D721Med (cell line): ENCODE measurements at regions not wholly inside any gene's neighbourhood (a gene's known extent, or its start where the extent isn't known, plus 50 kb on each side); places are given as distances from the start of the nearest gene placed in this dataset.

ENCODE experiments used
- DNase-seq: peaks from one replicate; pipeline ENCODE4 v3.0.0; 2011; ENCODE audit warnings: low spot score; ENCODE audit not compliant: insufficient read length
- FAIRE-seq: peaks from 2 replicates; lab custom pipeline; 2011; peaks lifted over from hg19 to GRCh38; lab: Jason Lieb, UNC
- TF ChIP-seq, protein P1 (sequence below): IDR thresholded peaks from 2 replicates; pipeline ENCODE4 v1.5.1; 2012; ENCODE audit warnings: mild to moderate bottlenecking, control low read depth; ENCODE audit not compliant: insufficient read depth; ENCODE audit errors: missing control alignments

DNA sequence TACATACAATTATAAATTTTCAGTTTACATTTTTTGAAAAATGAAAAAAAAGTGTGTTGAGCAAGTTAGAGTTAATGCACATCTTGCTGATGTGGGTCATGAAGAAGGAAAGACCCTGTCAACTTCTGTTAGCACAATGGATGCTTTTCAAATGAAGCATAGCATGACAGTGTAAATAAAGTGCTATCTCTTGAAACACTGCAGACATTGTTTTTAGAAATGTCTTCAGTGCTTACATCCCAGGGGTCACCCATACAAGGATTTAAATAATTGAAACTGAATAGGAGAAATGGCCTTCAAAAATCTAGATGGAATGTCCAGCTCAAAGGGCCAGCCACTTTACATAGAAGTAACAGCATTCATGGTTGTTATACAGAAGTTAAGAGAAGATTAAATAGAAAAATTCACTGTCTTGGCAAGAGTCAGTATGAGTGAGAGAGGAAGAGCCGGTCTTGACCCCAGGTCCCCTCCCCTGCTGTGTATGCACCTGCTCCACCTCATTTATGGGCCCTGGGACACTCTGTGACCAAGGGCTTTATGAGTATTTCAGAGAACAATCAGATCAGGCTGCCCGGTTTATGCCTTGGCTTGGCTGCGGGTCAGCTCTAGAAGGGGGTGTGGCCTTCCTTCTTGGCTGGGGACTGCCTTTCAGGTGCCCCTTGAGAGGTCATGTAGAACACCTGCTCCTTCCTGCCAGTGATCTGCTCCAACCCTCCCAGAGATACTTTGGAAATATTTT lies 237.7 kb upstream of the TMEM72 start:
- DNase-seq: no peak
- no peak for FAIRE-seq
- TF ChIP-seq, protein P1, sequence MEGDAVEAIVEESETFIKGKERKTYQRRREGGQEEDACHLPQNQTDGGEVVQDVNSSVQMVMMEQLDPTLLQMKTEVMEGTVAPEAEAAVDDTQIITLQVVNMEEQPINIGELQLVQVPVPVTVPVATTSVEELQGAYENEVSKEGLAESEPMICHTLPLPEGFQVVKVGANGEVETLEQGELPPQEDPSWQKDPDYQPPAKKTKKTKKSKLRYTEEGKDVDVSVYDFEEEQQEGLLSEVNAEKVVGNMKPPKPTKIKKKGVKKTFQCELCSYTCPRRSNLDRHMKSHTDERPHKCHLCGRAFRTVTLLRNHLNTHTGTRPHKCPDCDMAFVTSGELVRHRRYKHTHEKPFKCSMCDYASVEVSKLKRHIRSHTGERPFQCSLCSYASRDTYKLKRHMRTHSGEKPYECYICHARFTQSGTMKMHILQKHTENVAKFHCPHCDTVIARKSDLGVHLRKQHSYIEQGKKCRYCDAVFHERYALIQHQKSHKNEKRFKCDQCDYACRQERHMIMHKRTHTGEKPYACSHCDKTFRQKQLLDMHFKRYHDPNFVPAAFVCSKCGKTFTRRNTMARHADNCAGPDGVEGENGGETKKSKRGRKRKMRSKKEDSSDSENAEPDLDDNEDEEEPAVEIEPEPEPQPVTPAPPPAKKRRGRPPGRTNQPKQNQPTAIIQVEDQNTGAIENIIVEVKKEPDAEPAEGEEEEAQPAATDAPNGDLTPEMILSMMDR: no peak

GRCh38 chr10:44674536-44675386 lies 236.4 kb upstream of the TMEM72 start:
- DNase-seq (no peak), FAIRE-seq (no peak)
- TF ChIP-seq, protein P1: no peak

DNA sequence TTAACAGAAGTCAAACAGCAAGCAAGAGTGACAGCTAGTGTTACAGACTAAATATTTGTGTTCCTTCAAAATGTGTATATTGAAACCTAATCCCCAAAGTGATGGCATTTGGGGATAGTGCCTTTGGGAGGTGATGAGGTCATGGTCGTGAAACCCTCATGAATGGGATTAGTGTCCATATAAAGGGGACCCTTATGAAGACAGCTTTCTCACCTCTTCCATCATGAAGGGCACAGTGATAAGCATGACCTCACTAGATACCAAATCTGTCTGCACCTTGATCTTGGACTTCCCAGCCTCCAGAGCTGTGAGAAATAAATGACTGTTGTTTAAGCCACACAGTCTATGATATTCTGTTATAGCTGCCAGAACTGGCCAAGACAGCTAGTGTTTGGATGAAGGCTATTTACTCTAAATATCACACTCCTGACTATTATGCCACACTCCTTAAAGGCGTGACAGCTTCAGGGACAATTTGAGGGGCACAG lies 235.7 kb upstream of the TMEM72 start:
- TF ChIP-seq, protein P1: no peak
- DNase-seq (no peak), FAIRE-seq (no peak)

DNA sequence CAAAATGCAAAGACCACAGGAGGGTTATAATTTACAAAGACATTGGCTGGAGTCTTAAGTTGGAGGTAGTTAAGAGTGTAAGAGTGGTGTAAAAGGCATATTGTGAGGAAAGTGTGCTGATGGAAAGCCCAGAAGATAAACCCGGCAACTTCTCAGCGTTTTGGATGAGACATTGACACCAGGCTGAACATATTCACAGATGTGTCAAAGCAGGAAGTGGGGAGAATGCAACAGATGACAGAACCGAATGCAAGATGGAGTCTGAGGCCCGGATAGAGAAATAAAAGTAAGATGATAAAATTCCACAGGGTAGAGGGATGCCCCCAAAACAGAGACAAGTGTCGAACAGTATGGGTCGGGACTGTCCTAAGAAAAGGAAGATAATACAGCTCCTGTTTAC lies 230.4 kb upstream of the TMEM72 start:
- no peak for FAIRE-seq
- TF ChIP-seq, protein P1: no peak

DNA sequence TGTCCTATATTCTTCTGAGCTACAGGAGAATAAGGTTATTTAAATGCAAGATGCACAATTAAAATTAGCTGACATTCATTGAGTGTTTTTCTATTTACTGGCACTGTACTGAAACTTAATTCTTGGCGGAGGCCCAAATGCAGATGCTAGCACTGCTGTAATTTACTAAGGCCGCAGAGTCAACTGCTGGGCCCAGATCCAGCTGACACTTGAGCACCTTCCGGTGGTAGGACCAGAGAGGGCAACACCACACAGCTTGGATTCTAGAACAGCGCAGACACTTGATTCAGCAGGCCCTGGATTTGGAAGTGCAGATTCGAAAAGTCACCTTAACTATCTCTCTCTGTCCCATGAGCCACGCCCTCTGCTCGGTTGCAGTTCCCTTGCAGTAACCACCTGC lies 228.6 kb upstream of the TMEM72 start:
- TF ChIP-seq, protein P1: no peak
- DNase-seq (no peak), FAIRE-seq (no peak)

More for the DNA sequence above, 230.4 kb upstream of the TMEM72 start:
- DNase-seq: no peak

DNA sequence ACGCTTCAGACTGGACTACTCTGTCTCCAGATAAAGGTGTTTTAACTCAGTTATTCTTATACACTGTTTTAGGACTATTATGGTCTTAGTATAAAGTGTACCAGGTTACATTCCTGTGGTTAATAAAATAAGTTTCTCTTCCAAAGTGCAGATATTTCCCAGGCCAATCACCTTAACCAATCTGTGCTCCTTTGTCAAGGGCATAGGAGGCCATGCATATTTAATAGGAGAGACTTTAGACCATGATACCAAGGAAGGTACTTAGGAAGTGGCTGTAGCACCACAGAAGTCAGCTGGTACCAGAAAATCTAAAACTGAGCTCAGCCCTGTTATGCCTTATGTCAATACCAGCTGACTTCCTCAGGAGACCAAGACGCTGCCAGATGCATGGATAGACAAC lies 226.5 kb upstream of the TMEM72 start:
- FAIRE-seq (no peak), DNase-seq (no peak)
- TF ChIP-seq, protein P1: no peak
